Activated naive CD8-positive, alpha-beta T cell treated with anti-CD3 and anti-CD28 coated beads for 36 hours (primary cell): ENCODE measurements at regions not wholly inside any gene's neighbourhood (a gene's known extent, or its start where the extent isn't known, plus 50 kb on each side); places are given as distances from the start of the nearest gene placed in this dataset.

Experiments used
- DNase-seq: peaks from one replicate; pipeline ENCODE4 v3.0.0; 2021
- H3K27ac Mint-ChIP-seq: one replicate; pipeline ENCODE4 v1.8.0; 2022; ENCODE audit warnings: mild to moderate bottlenecking, moderate library complexity, mixed read lengths
- H3K27me3 Mint-ChIP-seq: one replicate; pipeline ENCODE4 v1.8.0; 2022; ENCODE audit warnings: mild to moderate bottlenecking, mixed read lengths
- H3K36me3 Mint-ChIP-seq: one replicate; pipeline ENCODE4 v1.8.0; 2021; ENCODE audit warnings: mild to moderate bottlenecking, mixed read lengths
- H3K4me1 Mint-ChIP-seq: one replicate; pipeline ENCODE4 v1.8.0; 2021; ENCODE audit warnings: mixed read lengths
- H3K4me3 Mint-ChIP-seq: one replicate; pipeline ENCODE4 v1.8.0; 2022; ENCODE audit warnings: mild to moderate bottlenecking, moderate library complexity, mixed read lengths
- H3K9me3 Mint-ChIP-seq: one replicate; pipeline ENCODE4 v1.8.0; 2022; ENCODE audit warnings: mixed read lengths

DNA sequence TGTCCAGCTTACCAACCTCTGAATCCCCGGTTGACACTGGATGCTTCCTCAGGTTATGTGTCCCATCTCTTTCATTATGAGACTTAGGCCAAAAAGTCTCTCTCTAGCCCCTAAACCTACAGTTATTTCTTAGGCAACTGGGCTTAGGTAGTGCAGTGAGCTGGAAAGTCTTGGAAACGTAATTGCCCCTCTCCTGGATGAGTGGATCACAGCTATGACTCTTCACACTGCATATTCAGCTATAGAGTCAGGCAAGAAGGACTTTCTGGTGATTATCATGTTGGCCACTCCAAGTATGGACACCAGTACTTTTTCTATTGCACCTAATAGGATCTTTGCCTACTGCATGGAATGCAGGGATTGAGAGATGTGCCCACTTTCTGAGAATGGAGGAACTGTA, 458.3 kb upstream of the CELF4 start:
- H3K36me3 Mint-ChIP-seq: no peaks in the 10 kb centered on the region
- no peaks in the 10 kb centered on the region for H3K27me3 Mint-ChIP-seq
- no peaks in the 10 kb centered on the region for H3K9me3 Mint-ChIP-seq
- H3K4me1 Mint-ChIP-seq: no peaks in the 10 kb centered on the region
- no peak for DNase-seq
- H3K27ac Mint-ChIP-seq: no peak overlapping the region
- no peak overlapping the region for H3K4me3 Mint-ChIP-seq

DNA sequence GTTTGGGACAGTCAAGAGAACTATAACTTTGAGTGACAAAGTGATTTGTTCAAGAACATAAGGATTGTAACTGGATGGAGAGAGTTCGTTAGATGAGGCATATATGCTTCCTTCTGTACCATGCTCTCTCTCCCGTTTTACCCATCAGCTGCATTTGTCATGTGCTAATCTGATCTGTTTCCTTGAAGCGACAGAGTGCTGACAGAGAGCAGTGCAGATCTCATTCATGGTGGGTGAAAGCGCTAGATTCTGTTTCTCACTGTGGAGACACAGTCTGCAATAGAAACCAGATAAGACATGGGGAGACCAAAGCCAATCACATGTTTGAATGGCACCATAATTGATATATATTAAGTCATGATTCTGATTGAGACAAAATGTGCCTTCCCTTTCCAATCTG, 456.6 kb upstream of the CELF4 start:
- no peak overlapping the region for H3K27ac Mint-ChIP-seq
- DNase-seq: no peak
- no peaks in the 10 kb centered on the region for H3K9me3 Mint-ChIP-seq
- no peaks in the 10 kb centered on the region for H3K27me3 Mint-ChIP-seq
- no peaks in the 10 kb centered on the region for H3K4me1 Mint-ChIP-seq
- no peaks in the 10 kb centered on the region for H3K36me3 Mint-ChIP-seq
- H3K4me3 Mint-ChIP-seq: no peak overlapping the region

DNA sequence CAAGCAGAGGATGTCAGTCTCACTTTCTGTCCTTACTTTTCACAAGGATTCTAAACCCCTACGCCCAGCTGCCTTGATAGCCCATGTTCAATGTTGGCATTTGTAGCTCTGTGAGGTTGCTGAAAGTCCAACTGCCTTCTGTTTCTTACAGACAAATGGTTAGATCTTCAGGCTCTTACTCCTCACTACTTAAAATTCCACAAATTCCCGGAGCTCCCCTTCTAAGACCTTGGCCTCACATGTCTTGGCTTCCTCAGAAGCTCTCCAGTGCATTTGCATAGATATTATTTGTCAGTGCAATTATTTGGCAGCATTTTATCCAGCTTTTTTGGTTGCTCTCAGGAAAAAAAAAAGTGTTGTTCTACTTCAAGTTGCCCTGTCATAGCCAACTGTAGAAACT, 453.7 kb upstream of the CELF4 start:
- Mint-ChIP-seq H3K36me3 (no peaks in the 10 kb centered on the region), H3K9me3 (peaks cover 8% of the 10 kb centered on the region), H3K27me3 (no peaks in the 10 kb centered on the region), H3K4me3 (no peak overlapping the region), H3K4me1 (no peaks in the 10 kb centered on the region), H3K27ac (no peak overlapping the region)
- DNase-seq: no peak

DNA sequence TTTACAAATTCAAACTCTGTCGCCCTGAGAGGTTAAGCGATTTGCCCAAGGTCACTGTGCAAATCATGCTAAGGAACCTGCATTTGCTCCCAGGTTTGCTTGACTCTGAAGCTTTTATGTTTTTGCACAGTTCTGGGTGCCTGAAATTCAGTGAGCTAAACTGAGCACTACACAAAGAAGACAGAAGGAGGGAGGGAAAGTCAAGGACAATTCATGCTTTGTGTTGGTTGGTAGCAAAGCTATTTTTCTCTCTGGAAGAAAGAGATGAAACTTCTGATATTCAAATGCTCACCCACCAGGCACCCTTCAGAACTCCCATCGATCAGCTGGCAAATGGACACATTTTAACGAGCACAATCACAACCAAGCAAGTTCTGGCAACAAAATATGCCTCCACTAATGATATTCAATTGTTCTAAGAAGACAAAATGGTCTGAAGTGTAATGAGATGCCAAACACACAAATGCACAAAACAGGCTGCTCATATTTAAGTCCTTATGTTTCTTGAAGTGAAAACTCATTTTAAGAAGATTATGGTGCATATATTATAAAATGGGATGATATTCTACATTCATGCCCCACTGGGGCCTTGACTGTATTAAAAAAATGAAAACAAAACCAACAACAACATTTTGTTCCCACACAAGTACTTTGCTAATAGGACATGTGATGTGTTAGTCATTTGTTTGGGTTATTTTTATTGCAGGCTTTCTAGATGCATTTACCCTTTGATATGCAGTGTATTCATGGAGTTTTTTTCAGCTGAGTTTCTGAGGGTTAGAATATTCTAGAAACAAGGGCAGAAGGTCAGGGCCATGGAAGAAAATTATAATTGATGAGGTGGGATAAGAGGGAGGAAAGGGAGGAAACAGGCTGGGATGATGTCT, 445.6 kb upstream of the CELF4 start:
- H3K36me3 Mint-ChIP-seq: no peaks in the 10 kb centered on the region
- no peak overlapping the region for H3K27ac Mint-ChIP-seq
- H3K4me1 Mint-ChIP-seq: no peaks in the 10 kb centered on the region
- no peak for DNase-seq
- H3K27me3 Mint-ChIP-seq: no peaks in the 10 kb centered on the region
- H3K4me3 Mint-ChIP-seq: no peak overlapping the region
- peaks cover 8% of the 10 kb centered on the region for H3K9me3 Mint-ChIP-seq

DNA sequence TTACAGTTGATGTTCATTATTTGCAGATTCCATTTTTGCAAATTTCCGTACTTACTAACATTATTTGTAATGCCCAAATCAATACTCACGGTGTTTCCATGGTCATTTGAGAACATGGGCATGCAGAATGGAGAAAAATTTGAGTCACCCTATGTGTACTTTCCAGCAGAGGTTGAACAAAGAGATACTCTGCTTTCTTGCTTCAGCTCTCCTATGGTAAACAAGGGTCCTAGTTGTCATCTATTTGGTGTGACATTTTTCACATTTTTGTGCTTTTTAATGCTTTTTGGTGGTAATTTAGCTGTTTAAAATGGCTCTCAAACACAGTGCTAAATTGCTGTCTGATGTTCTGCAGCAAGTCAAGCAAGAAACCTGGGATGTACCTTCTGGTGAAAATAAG, 444.4 kb upstream of the CELF4 start:
- Mint-ChIP-seq H3K36me3 (no peaks in the 10 kb centered on the region), H3K4me3 (no peak overlapping the region), H3K4me1 (no peaks in the 10 kb centered on the region), H3K27ac (no peak overlapping the region), H3K27me3 (no peaks in the 10 kb centered on the region), H3K9me3 (no peaks in the 10 kb centered on the region)
- no peak for DNase-seq

DNA sequence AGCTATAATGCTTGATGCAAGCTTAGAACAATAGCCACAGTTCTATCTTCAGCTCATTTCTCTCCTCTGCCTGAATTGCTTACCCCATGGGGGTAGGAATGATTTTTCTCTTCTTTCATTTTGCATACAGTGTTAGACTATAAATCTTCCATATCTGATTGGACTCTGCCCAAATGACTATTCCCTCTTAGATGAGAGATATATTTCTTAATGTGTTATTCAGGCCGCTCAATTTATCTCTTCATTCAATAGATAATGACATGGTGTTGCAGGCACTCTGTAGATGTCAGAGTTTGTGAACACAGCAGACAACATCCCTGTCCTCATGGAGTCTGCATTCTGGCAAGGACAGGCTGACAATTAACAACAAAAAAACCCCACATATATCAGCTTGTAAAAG, 443.7 kb upstream of the CELF4 start:
- H3K27ac Mint-ChIP-seq: no peak overlapping the region
- no peak overlapping the region for H3K4me3 Mint-ChIP-seq
- DNase-seq: no peak
- no peaks in the 10 kb centered on the region for H3K9me3 Mint-ChIP-seq
- H3K36me3 Mint-ChIP-seq: no peaks in the 10 kb centered on the region
- H3K27me3 Mint-ChIP-seq: no peaks in the 10 kb centered on the region
- no peaks in the 10 kb centered on the region for H3K4me1 Mint-ChIP-seq

DNA sequence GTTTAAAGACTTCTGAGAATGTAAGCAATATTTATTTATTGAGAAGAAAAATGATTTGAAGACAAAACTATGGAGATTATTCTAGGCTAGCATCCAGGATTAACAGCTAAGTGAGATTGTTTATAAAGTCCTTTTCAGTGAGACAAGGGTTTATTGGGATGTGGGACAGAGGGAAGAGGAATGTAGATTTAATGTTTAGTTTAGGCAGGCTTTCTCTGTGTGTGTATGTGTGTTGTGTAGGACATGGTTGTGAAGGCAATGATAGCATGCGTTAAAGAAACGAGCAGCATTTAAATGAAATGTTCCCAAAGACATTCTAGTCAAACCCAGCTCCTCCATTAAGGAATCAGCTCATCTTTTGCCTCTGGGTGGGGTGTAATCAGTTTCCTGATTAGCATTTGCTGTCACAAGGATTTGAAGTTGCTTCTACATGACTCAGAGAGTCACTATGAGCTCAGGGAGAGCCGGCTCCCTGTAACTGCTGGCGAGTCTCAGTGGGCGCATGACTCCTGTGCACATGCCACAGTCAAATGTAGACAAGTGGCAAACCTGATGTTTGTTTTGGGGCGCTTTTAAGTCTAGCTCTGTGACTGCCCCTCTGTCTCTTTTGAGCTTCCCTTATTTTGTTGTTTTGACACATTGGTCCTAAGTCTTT, 442.2 kb upstream of the CELF4 start:
- H3K27me3 Mint-ChIP-seq: no peaks in the 10 kb centered on the region
- no peaks in the 10 kb centered on the region for H3K9me3 Mint-ChIP-seq
- DNase-seq: no peak
- H3K4me1 Mint-ChIP-seq: no peaks in the 10 kb centered on the region
- no peaks in the 10 kb centered on the region for H3K36me3 Mint-ChIP-seq
- no peak overlapping the region for H3K27ac Mint-ChIP-seq
- H3K4me3 Mint-ChIP-seq: no peak overlapping the region

DNA sequence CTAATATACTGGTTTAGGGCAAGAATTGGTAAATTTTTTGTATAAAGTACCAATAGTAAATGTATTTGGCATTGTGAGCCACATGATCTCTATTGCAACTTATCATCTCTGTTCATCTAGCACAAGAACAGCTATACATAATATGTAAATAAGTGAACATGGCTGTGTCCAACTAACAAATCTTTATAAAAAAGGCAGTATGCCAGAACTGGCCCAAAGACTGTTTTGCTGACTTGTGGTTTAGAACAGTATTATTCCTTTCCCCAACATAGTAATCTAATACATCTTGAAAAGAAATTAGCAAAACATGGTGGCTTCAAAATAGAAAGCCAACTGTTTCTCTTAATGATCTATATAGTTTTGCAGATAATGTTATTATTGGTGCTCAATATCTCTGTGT, 441.4 kb upstream of the CELF4 start:
- Mint-ChIP-seq H3K9me3 (no peaks in the 10 kb centered on the region), H3K4me3 (no peak overlapping the region), H3K4me1 (no peaks in the 10 kb centered on the region), H3K36me3 (no peaks in the 10 kb centered on the region), H3K27me3 (no peaks in the 10 kb centered on the region), H3K27ac (no peak overlapping the region)
- no peak for DNase-seq

DNA sequence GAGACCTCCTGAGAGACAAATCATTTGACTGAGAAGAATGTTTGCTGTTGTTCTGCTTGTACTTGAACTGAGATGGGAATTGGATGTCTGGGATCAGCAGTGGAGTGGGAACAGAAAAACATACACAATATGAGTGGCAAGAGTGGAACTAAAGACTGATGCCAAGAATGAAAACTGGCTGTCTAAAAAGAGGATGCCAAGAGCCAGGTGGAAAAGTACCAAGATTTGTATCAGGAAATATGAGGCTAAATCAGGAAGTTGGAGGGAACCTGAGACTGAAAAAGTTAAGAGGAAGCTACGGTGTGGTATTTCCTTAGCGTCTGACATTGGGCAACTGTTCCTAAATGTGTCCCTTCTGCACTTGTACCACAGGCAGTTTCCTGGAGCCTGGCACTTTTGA, 440.9 kb upstream of the CELF4 start:
- H3K36me3 Mint-ChIP-seq: no peaks in the 10 kb centered on the region
- H3K27me3 Mint-ChIP-seq: no peaks in the 10 kb centered on the region
- H3K4me3 Mint-ChIP-seq: no peak overlapping the region
- H3K4me1 Mint-ChIP-seq: no peaks in the 10 kb centered on the region
- no peaks in the 10 kb centered on the region for H3K9me3 Mint-ChIP-seq
- DNase-seq: no peak
- H3K27ac Mint-ChIP-seq: no peak overlapping the region

DNA sequence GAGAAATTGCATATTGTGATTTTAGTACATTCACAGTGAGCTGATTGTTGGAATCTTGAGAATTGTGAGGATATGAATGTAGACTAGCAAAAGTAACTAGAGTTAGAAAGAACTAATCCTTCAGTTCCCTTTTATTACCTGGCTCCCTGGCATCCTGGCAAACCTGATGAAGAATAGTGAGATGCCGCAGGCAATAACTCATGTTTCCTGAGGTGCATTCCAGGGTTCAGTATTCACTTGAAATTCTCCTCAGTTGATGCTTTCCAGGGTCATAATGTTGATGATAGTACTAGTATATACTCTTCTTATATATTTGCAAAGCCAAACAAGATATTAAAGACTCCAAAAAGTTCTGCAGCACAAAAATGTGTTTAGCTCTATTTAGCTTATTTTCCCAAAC, 432.1 kb upstream of the CELF4 start:
- no peaks in the 10 kb centered on the region for H3K4me1 Mint-ChIP-seq
- H3K27ac Mint-ChIP-seq: no peak overlapping the region
- H3K27me3 Mint-ChIP-seq: no peaks in the 10 kb centered on the region
- DNase-seq: no peak
- H3K4me3 Mint-ChIP-seq: no peak overlapping the region
- peaks cover 2% of the 10 kb centered on the region for H3K9me3 Mint-ChIP-seq
- no peaks in the 10 kb centered on the region for H3K36me3 Mint-ChIP-seq

DNA sequence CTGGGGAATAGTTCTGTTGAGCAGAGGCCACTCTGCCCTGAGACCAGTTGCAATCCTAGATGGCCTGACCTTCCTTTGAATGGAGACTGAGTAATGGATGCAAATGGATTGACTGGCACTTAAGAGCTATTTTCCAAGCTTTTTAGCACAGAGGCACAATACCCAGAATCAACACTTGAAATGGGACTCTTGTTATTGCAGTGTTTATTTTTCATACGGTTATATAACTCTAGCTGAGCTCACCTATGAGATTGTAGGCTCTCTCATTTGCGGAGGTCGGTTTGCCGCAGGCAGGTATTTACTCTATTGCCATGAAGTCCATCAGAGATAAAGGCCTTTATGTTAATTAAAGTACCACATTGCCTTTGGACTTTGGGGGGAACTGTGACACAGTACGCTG, 422.3 kb upstream of the CELF4 start:
- Mint-ChIP-seq H3K36me3 (no peaks in the 10 kb centered on the region), H3K27me3 (no peaks in the 10 kb centered on the region), H3K27ac (no peak overlapping the region), H3K9me3 (peaks cover 4% of the 10 kb centered on the region), H3K4me3 (no peak overlapping the region), H3K4me1 (no peaks in the 10 kb centered on the region)
- no peak for DNase-seq

DNA sequence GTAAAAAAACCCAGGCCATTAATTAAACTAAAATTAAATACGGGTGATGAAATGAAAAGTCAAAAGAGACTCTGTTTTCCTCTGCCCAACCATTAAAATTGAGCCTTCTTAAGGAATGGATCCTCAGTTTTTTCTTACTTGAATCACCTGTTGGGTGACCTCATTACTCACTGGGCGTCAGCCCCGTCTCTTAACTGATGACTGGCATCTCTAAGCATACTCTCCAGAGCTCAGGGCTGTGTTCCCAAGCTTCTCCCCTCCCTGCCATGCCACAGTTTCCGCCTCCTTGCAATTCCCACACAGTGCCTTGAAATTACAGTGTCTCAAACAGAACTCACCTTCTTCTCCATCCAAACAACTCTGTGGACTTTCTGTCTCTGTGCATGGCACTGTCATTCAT, 421.1 kb upstream of the CELF4 start:
- Mint-ChIP-seq H3K4me1 (no peaks in the 10 kb centered on the region), H3K27ac (no peak overlapping the region), H3K27me3 (no peaks in the 10 kb centered on the region), H3K4me3 (no peak overlapping the region), H3K9me3 (peaks cover 2% of the 10 kb centered on the region), H3K36me3 (no peaks in the 10 kb centered on the region)
- DNase-seq: no peak

DNA sequence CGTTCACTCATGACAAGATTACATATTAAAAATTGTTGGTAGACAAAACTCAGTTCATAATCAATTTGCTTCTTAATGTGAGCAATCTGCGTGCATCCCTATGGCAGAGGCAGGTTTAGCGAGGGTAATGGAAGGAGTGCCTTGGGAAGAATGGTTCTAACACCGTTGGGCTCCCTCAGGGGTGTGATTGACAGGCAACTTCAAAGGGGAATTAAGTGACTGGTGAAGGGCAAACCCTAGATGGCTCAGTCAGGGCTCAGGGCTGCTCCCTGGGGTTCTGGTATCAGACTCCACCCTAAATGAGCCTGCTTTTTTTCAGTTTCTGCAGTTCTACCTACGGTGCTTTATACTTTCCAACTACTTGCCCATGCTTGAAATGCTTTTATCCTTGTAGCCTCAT, 419.5 kb upstream of the CELF4 start:
- H3K27ac Mint-ChIP-seq: no peak overlapping the region
- no peak for DNase-seq
- H3K36me3 Mint-ChIP-seq: no peaks in the 10 kb centered on the region
- no peaks in the 10 kb centered on the region for H3K4me1 Mint-ChIP-seq
- no peaks in the 10 kb centered on the region for H3K27me3 Mint-ChIP-seq
- H3K4me3 Mint-ChIP-seq: no peak overlapping the region
- peaks cover 2% of the 10 kb centered on the region for H3K9me3 Mint-ChIP-seq

DNA sequence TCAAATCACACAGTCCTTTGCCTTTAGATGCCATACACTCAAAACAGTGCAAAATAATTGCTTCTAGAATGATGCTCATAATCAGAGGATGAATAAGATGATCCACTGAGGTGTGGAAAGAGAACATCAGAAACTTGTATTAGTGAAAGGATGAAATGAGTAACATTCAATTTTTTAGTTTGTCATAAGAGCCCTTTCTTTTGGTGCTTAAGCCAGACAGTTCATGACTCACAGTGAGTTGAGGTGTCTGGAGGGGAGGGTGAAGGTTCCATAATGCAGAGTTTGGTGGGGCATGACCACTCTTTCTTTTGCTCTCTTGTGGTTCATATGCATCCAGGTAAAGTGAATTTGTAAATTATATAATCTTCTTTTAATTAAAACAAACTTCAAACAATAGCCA, 415.0 kb upstream of the CELF4 start:
- H3K36me3 Mint-ChIP-seq: no peaks in the 10 kb centered on the region
- no peak overlapping the region for H3K4me3 Mint-ChIP-seq
- peaks cover 3% of the 10 kb centered on the region for H3K9me3 Mint-ChIP-seq
- no peak for DNase-seq
- H3K4me1 Mint-ChIP-seq: no peaks in the 10 kb centered on the region
- no peaks in the 10 kb centered on the region for H3K27me3 Mint-ChIP-seq
- no peak overlapping the region for H3K27ac Mint-ChIP-seq

DNA sequence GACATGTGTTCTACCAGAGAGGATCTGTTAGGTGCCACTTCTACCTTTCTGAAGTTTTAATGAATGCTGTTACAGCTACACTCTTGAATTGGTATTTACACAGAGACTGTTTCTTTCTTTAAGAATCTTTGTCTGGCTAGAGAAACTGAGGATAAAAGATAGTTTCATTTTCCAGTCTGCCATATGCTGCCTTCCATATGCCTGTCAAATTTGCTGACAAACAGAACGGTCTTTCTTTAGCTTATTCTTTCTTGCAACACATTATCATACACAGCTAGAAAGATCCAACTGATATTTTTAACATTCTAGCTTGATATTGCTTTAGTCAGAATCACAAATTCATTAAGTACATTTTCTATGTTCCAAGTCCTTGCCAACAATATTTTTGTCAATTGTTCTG, 409.8 kb upstream of the CELF4 start:
- Mint-ChIP-seq H3K4me1 (no peaks in the 10 kb centered on the region), H3K27me3 (no peaks in the 10 kb centered on the region), H3K4me3 (no peak overlapping the region), H3K27ac (no peak overlapping the region), H3K36me3 (no peaks in the 10 kb centered on the region), H3K9me3 (peaks cover 6% of the 10 kb centered on the region)
- DNase-seq: no peak

DNA sequence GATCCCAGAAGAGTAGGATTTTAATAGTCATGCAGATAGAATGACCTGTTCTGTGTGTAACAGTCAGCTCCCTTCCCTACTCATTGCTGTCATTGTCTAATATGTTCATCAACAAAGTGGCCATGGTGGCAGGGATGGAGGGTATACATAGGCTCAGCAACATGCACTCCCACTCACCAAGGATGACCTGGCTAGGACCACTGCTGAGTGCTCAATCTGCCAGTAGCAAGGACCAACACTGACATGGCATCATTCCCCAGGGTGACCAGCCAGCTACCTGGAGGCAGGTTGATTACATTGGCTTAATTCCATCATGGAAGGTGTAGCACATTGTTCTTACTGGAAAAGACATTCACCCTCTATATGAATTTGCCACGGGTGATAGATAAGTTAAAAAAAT, 401.7 kb upstream of the CELF4 start:
- Mint-ChIP-seq H3K36me3 (no peaks in the 10 kb centered on the region), H3K27ac (no peak overlapping the region), H3K4me3 (no peak overlapping the region), H3K27me3 (no peaks in the 10 kb centered on the region), H3K4me1 (no peaks in the 10 kb centered on the region), H3K9me3 (no peaks in the 10 kb centered on the region)
- no peak for DNase-seq
